BJ (cell line): ENCODE measurements at regions not wholly inside any gene's neighbourhood (a gene's known extent, or its start where the extent isn't known, plus 50 kb on each side); places are given as distances from the start of the nearest gene placed in this dataset.

ENCODE experiments used
- CTCF ChIA-PET: fragments of 350-600 bp; formaldehyde crosslinking; extraction: SDS; loops from one replicate; lab custom pipeline; 2021; ENCODE audit warnings: antibody characterized with exemption, inconsistent platforms; lab: Yijun Ruan, JAX
- POLR2A ChIA-PET: fragments of 300-600 bp; sonication (Branson Sonifier 250); formaldehyde crosslinking; extraction: SDS; loops from one replicate; lab custom pipeline; 2021; ENCODE audit warnings: antibody characterized with exemption; lab: Charles Lee
- DNase-seq: peaks from one replicate; pipeline ENCODE4 v3.0.0-alpha.2; 2011; ENCODE audit warnings: low read depth
- H3K27me3 ChIP-seq: 2 replicates; pipeline ENCODE4 v1.6.0; 2011; ENCODE audit warnings: low read length; ENCODE audit not compliant: control insufficient read depth, insufficient read depth
- H3K36me3 ChIP-seq: 2 replicates; pipeline ENCODE4 v1.5.1; 2011; ENCODE audit warnings: low read length; ENCODE audit not compliant: control insufficient read depth, insufficient read depth
- H3K4me3 ChIP-seq: 2 replicates; pipeline ENCODE4 v1.5.1; 2011; ENCODE audit warnings: low read depth, mild to moderate bottlenecking, control low read depth, low read length
- CTCF ChIP-seq: IDR thresholded peaks from 2 replicates; pipeline ENCODE4 v1.5.1; 2011; ENCODE audit warnings: low read depth, mild to moderate bottlenecking, control low read depth, inconsistent platforms, low read length, moderate library complexity; ENCODE audit not compliant: insufficient read depth

DNA sequence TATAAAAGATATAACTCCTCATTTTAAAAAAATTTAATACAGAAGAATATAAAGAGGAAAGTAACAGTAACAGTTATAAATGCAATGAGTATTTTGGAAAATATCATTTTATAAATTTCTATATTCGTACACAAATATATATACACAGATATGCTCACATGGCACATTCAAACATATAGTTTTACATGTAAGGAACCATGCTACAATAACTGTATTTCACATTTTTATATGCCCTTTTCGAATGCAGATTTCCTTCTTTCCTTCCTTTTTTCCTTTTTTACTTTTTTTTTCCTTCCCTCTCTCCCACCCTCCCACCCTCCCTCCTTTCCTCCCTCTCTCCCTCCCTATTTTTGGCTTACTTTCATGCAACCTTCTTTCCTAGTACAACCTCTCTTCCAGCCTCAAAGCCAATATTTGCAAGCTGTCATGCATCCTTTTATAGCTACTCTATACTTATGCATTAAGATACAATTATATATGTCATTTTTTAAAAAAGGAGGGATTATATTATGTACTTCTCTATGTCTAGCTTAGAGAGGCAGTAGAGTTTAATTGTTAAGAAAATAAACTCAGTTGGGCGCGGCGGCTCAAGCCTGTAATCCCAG is 830.5 kb downstream of the IGSF11 start:
- CTCF ChIA-PET = interaction anchor here (0.9 kb wide), 1 partner anchor 10 kb away, joined by 4 read pairs; no protein-coding TSS in a partner anchor
- TF ChIP-seq CTCF = no peak
- Histone ChIP-seq H3K4me3 (no peak overlapping the region), H3K27me3 (no peaks in the 10 kb centered on the region), H3K36me3 (no peaks in the 10 kb centered on the region)
- POLR2A ChIA-PET = no interaction called here
- DNase-seq = no peak

GRCh38 chr3:118207271-118207670 is 827.4 kb downstream of the IGSF11 start:
- ChIA-PET POLR2A (no interaction called here), CTCF (no interaction called here)
- TF ChIP-seq CTCF = no peak
- H3K4me3 ChIP-seq = no peak overlapping the region
- H3K27me3 ChIP-seq = no peaks in the 10 kb centered on the region
- H3K36me3 ChIP-seq = no peaks in the 10 kb centered on the region
- DNase-seq = no peak

DNA sequence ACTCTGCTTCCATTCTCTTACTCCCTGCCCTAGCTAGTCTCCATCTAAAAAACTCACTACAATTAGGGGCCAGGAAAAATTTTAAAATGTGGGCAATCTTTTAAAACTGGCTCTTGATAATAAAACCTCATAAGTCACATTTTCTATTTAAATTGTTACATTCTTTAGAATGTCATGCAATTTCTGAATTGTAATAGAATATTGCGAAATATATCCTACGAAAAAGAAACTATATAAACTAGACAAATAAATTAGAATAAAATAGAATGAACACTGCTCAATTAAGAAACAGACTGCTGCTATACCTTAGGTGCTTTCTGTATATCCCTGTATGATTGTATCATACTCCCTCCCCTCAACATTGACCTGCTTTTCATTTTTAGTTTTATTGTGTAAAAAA is 826.0 kb downstream of the IGSF11 start:
- Histone ChIP-seq H3K27me3 (no peaks in the 10 kb centered on the region), H3K4me3 (no peak overlapping the region), H3K36me3 (no peaks in the 10 kb centered on the region)
- ChIA-PET CTCF (no interaction called here), POLR2A (no interaction called here)
- TF ChIP-seq CTCF = no peak
- DNase-seq = no peak

DNA sequence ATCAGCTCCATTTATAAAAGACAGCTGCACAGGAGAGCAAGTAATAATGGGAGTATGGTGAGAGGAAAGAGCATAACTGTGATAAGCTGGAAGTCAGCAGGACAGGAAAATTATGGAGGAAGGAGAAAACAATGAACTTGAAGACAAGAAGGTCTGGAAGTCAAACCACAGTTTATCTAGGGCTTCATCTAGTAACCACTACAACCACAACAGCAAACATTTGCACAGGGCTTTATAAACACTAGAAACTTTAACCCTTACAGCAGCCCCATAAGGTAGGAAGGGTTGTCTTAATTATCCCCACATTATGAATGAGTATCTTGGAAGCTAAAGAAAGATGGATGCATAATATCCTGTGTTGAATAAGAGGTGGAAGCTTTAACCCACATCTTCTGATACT is 820.8 kb downstream of the IGSF11 start:
- no peak for TF ChIP-seq CTCF
- CTCF ChIA-PET = interaction anchor here (1.0 kb wide), 1 partner anchor 9 kb away, joined by 4 read pairs; no protein-coding TSS in a partner anchor
- DNase-seq = no peak
- H3K27me3 ChIP-seq = no peaks in the 10 kb centered on the region
- no peak overlapping the region for H3K4me3 ChIP-seq
- H3K36me3 ChIP-seq = no peaks in the 10 kb centered on the region
- POLR2A ChIA-PET = no interaction called here

DNA sequence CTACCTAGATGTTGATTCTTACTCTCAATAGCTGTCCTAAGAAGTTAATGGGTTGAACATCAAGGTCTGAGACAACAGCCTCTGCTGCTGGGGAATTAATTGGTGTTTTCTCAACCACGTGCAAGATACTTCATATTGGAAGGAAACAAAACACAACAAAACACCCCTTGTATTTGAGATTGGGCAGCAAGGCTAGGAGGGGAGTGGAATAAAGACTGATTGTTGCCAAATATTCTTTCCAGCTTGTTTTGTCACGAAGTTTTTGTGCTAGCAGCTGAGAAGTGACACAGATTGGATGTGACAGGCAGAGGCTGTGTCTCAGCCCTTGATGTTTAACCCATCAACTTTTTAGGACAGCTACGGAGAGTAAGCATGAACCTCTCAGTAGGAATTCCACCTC is 808.4 kb downstream of the IGSF11 start:
- H3K4me3 ChIP-seq = no peak overlapping the region
- DNase-seq = no peak
- CTCF ChIA-PET = no interaction called here
- no peaks in the 10 kb centered on the region for H3K36me3 ChIP-seq
- TF ChIP-seq CTCF = no peak
- POLR2A ChIA-PET = no interaction called here
- no peaks in the 10 kb centered on the region for H3K27me3 ChIP-seq
